WTC11 (cell line): ENCODE measurements at regions not wholly inside any gene's neighbourhood (a gene's known extent, or its start where the extent isn't known, plus 50 kb on each side); places are given as distances from the start of the nearest gene placed in this dataset.

ENCODE experiments used
- CREM ChIP-seq: sonication (generic); formaldehyde crosslinking; IDR thresholded peaks from 2 replicates; pipeline ENCODE4 v1.8.1; 2022; ENCODE audit warnings: mild to moderate bottlenecking, missing genetic modification reagents, moderate library complexity
- E2F4 ChIP-seq: sonication (generic); formaldehyde crosslinking; IDR thresholded peaks from 2 replicates; pipeline ENCODE4 v1.8.1; 2022; ENCODE audit warnings: low read depth, mild to moderate bottlenecking, moderate library complexity, missing genetic modification reagents, borderline replicate concordance

- TF ChIP-seq CREM (CRISPR knock-in tag) (no peak), E2F4 (no peak)
These were observed 404.7 kb upstream of the THRB start for GRCh38 chr3:24899373-24899772.
